ENCODE measurements at regions not wholly inside any gene's neighbourhood (a gene's known extent, or its start where the extent isn't known, plus 50 kb on each side); places are given as distances from the start of the nearest gene placed in this dataset.
"Not testable (repeated sequence)": the region's sequence is repeated elsewhere in the genome, so short reads cannot be mapped to it uniquely, and the experiment has no call there.

GRCh38 chr2:81396417-81397019, 1092.0 kb upstream of the LRRTM1 start:
- no peak for ATAC-seq

- ATAC-seq, result no peak
These were observed 1091.2 kb upstream of the LRRTM1 start for GRCh38 chr2:81395746-81396145.

GRCh38 chr2:81389203-81389602, 1084.7 kb upstream of the LRRTM1 start:
- ATAC-seq, result no peak

- ATAC-seq, result no peak
These were observed 1059.2 kb upstream of the LRRTM1 start for GRCh38 chr2:81363800-81364199.

- ATAC-seq, result not testable (repeated sequence)
These were observed 1057.9 kb upstream of the LRRTM1 start for GRCh38 chr2:81362468-81362867.

GRCh38 chr2:81355436-81355835, 1050.9 kb upstream of the LRRTM1 start:
- no peak for ATAC-seq

GRCh38 chr2:81334046-81334445, 1029.5 kb upstream of the LRRTM1 start:
- ATAC-seq, result no peak

- no peak for ATAC-seq
These were observed 1024.4 kb upstream of the LRRTM1 start for GRCh38 chr2:81328968-81329367.

- ATAC-seq, result no peak
These were observed 1023.4 kb upstream of the LRRTM1 start for GRCh38 chr2:81327911-81328310.

- ATAC-seq, result no peak
These were observed 1019.5 kb upstream of the LRRTM1 start for GRCh38 chr2:81324046-81324445.

- ATAC-seq, result no peak
These were observed 999.7 kb upstream of the LRRTM1 start for GRCh38 chr2:81304154-81304830.

GRCh38 chr2:81303321-81303720, 998.8 kb upstream of the LRRTM1 start:
- ATAC-seq, result no peak

GRCh38 chr2:81299841-81300240, 995.3 kb upstream of the LRRTM1 start:
- ATAC-seq, result no peak

GRCh38 chr2:81290846-81291245, 986.3 kb upstream of the LRRTM1 start:
- ATAC-seq, result no peak

GRCh38 chr2:81283081-81283480, 978.5 kb upstream of the LRRTM1 start:
- no peak for ATAC-seq

GRCh38 chr2:81282151-81282769, 977.7 kb upstream of the LRRTM1 start:
- no peak for ATAC-seq

- ATAC-seq, result no peak
These were observed 972.0 kb upstream of the LRRTM1 start for GRCh38 chr2:81276595-81276994.

GRCh38 chr2:81266106-81266505, 961.6 kb upstream of the LRRTM1 start:
- no peak for ATAC-seq

- no peak for ATAC-seq
These were observed 959.4 kb upstream of the LRRTM1 start for GRCh38 chr2:81263989-81264388.

- ATAC-seq, result no peak
These were observed 955.8 kb upstream of the LRRTM1 start for GRCh38 chr2:81260320-81260719.

GRCh38 chr2:81250270-81250669, 945.7 kb upstream of the LRRTM1 start:
- no peak for ATAC-seq

GRCh38 chr2:81249152-81249551, 944.6 kb upstream of the LRRTM1 start:
- no peak for ATAC-seq

- ATAC-seq, result no peak
These were observed 943.1 kb upstream of the LRRTM1 start for GRCh38 chr2:81247648-81248047.

GRCh38 chr2:81242501-81242900, 937.9 kb upstream of the LRRTM1 start:
- ATAC-seq, result no peak

All from activated CD4-positive, CD25-positive, alpha-beta regulatory T cell treated with anti-CD3 and anti-CD28 coated beads, Interleukin-2, amount 50 U/mL, for 24 hours (primary cell).